NCI-H2107 treated with DMSO at 0.1 percent for 48 hours (cell line): ENCODE measurements at regions not wholly inside any gene's neighbourhood (a gene's known extent, or its start where the extent isn't known, plus 50 kb on each side); places are given as distances from the start of the nearest gene placed in this dataset.

ENCODE experiments used
- DNase-seq: peaks from one replicate; lab custom pipeline; 2025; ENCODE audit not compliant: unreplicated experiment; lab: John Stamatoyannopoulos, UW

DNA sequence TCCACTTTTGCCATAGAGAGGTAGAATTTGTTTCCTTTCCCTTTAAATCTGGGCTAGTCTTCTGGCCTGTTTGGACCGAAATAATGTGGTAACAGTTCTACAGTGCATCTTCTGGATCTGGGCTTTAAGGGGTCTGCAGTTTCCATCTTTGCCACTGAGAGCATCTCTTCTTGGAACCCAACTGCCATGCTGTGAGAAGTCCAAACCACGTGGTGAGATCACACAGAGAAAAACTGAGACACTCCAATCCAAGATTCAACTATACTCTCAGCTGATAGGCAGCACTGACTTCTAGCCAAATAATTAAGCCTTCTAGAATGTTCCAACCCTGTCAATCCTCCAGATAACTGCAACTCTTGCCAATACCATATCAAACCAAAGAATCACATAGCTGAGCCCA lies 261.1 kb downstream of the INSIG2 start:
- no peak for DNase-seq

DNA sequence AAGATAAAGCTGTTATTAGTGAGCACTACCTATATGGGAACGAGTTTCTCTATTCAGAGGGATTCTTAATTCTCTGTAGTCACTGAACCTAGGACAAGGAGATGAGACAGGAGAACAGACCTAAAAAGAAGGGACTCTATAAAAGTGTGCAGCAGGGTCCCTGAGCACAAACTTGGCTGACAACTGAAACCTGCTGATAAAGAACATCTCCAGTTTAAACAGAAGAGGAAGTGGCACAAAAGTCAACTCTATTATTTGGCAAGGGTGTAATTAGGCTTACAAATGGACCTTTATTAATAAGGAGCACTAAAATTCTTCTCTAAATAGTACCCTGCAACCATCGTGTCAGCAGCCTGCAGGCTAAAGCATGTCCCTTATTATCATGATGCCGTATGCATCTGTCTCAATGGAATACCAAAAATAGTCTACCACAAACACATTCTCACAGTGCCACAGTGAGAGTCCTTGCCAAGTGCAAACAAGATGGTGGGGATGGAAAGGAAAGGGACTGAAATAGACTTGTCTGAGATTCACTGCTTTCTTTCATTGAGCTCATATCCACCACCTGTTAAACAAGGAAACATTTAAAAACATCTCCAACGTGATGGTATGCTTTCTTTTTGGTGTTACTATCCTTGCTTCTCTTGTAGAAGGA lies 260.2 kb downstream of the INSIG2 start:
- DNase-seq = no peak

DNA sequence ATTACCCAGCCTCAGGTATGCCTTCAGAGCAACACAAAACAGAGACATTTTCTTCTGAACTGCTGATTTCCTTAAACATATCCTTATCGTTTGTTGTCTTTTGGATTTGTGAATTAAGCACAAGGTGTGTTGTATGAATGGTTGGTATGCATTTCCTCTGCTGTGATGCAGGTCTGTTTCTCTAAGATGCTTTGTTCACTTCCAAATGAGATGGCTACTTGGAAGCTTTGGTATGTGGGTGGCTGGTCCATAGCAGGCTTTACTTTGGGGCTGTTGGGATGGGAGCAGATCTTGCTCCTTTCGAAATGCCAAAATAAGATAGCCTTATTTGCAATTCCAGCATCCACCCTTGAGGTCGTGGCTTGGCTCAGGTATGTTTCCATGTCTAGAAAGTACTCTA lies 257.2 kb downstream of the INSIG2 start:
- no peak for DNase-seq

- no peak for DNase-seq
Measured at GRCh38 chr2:118340103-118340502, 251.8 kb downstream of the INSIG2 start.

DNA sequence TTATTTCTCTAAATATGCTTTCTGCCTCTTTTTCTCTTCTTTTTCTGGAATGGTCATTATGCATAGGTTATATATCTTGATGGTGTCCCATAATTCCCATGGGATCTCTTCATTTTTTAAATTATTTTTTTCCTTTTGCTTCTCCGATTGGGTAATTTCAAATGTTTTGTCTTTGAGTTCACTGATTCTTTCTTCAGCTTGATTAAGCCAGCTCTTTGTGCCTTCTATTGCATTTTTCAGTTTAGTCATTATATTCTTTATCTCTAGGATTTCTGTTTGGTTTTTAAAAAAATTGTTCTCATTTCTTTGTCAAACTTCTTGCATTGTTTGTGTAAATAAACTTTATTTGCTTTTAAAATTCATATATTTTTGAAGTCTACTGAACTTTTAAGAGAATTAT lies 251.1 kb downstream of the INSIG2 start:
- no peak for DNase-seq

DNA sequence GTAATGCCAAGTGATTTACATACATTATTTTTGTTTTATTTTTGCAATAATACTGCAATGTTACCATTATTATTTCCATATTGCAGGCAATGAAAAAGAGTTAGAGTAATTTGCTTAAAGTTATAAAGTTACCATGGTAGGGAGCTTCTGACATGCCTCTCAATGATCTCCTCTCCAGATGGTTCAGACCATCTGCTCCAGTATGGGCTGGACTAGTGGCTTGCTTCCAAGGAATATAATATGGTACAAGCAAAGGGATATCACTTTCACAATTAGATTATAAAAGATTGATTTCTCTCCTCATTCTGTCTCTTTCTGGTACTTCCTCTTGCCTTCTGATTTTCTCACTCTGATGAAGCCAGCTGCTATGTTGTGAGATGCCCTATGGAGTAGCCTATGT lies 245.4 kb downstream of the INSIG2 start:
- DNase-seq = no peak

DNA sequence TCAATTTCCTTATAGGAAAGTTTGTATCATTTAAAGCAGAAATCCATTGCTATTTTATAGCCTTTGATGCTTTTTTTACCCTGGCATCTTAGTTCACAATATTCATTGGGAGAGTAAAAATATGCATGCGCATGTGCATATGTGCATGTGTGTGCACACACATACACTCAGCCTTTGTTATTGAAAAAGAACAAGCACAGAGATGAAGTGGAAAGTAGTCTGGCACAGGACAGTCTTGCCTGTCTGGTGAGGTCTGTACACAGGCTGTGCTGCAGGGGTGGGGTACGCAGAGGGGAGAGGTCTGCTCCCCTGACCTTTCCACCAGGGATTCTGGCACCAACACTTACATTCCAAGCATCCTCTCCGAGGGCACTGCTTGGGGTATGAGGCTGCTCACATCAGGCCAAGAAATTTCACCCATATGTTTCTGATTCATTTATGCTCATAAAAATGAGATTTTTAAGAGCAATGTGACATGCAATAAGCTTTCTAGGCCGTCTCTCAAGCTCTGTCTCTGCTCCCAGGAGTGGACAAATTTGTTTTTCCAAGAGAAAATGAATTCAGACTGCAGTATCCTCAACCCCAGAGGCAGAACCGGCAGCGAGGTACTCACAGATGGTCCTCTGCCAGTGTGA lies 237.2 kb downstream of the INSIG2 start:
- DNase-seq = no peak

GRCh38 chr2:118322406-118322805 lies 234.1 kb downstream of the INSIG2 start:
- no peak for DNase-seq

- DNase-seq = no peak
Measured at GRCh38 chr2:118321432-118322105, 233.3 kb downstream of the INSIG2 start.

DNA sequence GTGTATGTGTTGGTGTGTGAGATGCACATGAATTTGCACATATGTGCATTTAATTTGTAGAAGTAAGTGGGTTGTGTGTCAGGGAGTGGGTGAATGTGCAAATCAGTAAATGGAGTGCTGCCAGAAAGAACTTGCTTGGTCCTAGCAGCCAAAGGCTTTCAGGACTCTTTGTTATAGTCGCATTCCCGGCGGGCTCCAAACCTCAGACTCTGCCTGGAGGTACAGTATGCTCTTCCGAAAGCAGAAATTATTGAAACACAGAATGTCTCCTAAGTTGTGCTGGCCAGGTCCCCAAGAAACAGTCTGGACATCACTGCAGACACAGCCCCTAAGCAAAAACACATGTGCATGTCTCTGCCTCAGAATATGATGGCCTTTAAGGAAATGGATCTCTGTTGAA lies 232.4 kb downstream of the INSIG2 start:
- DNase-seq = no peak

- DNase-seq = no peak
Measured at GRCh38 chr2:118320196-118320595, 231.9 kb downstream of the INSIG2 start.

- DNase-seq = no peak
Measured at GRCh38 chr2:118319271-118319684, 231.0 kb downstream of the INSIG2 start.

- DNase-seq = no peak
Measured at GRCh38 chr2:118315606-118316005, 227.3 kb downstream of the INSIG2 start.

DNA sequence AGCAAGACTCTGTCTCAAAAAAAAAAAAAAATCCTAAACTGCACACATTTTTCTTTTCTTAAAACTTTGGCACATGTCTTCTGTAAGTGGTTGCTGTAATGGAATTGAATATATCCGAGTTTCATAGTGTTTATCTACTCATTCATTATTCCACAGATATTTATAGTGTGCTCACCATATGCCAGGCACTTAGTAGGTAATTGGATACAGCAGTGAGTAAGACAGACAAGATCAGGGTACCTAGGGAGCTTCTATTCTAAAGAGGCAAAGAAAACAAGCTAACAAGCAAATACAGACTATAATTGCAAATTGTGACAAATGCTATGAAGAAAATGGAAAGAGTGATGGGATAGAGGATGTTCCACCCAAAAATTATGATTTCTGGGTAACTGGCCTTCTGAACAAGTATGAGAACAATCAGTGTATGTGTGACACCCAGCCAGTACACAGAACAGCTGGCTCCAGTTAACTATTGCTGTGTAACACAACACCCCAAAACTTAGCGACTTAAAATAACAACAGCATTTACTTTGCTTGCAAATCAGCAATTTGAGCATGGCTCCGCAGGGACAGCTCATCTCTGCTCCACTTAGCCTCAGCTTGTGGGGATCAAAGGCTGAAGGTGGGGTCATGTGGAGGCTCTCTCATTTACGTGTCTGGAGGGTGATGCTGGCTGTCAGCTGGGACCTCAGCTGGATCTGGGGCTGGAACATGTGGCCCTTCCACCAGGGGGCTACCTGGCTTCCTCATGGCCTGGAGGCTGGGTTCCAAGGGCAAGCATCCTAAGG lies 224.9 kb downstream of the INSIG2 start:
- no peak for DNase-seq

- no peak for DNase-seq
Measured at GRCh38 chr2:118310681-118311429, 222.6 kb downstream of the INSIG2 start.

GRCh38 chr2:118309946-118310680 lies 221.8 kb downstream of the INSIG2 start:
- DNase-seq = no peak

DNA sequence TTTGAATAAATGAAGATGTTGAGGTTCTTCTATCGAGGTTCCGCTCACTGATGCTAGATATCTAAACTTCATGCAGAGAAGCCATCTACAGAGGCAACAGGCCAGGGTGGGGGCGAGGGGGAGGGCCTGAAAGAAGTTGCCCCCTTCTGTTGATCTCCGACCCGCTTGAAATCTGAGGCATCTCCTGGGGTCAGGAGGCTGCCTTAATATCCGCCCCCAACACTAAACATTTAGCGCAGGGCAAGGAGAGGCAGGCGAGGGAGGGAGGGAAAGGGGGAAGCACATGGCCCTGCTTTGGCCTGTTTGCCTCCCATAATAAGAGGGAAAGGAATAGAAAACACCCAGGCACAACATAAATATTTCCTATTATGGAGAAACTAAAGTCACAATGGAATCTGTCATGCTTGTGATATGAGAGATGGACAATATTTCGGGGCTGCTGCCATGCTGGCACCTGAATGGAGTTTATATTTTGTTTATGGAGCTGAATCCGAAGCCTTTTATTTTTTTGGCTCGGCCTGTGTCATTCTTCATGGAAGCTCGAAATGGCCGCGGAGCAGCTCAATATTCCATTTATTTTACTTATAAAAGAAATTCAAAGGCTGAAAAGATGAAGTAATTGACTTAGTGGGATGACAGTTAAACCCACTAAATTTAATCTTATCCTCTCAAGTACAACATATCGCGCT lies 221.1 kb downstream of the INSIG2 start:
- no peak for DNase-seq

GRCh38 chr2:118307864-118308263 lies 219.6 kb downstream of the INSIG2 start:
- no peak for DNase-seq

DNA sequence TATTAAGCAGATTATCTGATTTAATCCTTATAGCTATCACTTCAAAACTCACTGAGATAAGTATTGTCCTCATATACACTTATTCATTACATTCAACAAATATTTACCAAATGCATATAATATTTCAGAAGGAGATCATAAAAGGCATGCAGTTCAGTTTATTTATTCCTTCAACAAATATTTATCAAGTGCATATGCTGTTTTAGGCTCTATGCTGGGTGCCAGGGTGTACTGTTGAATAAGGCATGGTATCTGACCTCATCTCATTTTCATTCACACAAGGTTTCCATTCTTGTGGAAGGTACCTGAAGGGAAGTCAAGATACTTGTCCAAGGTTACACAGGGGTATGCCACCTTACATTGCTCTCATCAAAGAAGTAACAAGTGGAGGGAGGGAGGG lies 213.0 kb downstream of the INSIG2 start:
- no peak for DNase-seq

DNA sequence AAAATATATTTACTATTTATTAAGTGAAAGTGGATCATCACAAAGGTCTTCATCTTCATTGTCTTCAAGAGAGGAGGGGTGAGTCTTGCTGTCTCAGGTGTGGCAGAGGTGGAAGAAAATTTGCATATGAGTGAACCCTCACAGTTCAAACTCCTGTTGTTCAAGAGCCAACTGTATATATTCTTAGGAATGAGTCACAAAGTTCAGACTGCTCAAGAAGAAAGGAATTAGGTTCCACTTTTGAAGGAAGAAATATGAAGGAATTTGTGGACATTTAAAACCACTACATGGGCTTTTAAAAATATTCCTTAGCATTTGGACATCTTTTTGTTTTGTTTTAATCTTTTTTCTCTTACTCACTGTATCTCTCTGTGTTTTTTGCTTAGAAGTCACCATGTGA lies 212.6 kb downstream of the INSIG2 start:
- no peak for DNase-seq
